EH (cell line): ENCODE measurements at regions not wholly inside any gene's neighbourhood (a gene's known extent, or its start where the extent isn't known, plus 50 kb on each side); places are given as distances from the start of the nearest gene placed in this dataset.
"Not testable (repeated sequence)": the region's sequence is repeated elsewhere in the genome, so short reads cannot be mapped to it uniquely, and the experiment has no call there.

Experiments used
- DNase-seq: peaks from one replicate; pipeline ENCODE4 v3.0.0-alpha.2; 2015; ENCODE audit warnings: low read depth

DNA sequence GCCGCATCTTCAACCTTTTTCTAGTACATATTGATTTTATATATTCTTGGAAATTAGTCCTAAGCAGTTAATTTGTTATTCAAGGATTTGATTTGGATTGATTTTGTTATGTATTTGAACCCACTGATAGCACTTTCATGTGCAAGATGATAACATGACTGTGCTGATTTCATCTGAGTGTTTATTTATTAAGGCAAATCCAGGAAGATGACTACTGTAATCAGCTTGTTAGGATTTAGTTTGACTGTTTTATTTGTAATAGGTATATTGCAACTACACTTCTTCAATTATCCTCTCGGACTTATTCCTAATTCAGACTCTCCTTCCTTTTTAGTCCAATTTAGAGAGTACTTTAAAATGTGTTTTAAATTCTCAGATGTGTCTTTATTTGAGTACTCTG is 75.1 kb upstream of the PRKG1 start:
- no peak for DNase-seq

- peak; percentile 88 for DNase-seq
These were observed 74.1 kb upstream of the PRKG1 start for GRCh38 chr10:51000164-51000563.

DNA sequence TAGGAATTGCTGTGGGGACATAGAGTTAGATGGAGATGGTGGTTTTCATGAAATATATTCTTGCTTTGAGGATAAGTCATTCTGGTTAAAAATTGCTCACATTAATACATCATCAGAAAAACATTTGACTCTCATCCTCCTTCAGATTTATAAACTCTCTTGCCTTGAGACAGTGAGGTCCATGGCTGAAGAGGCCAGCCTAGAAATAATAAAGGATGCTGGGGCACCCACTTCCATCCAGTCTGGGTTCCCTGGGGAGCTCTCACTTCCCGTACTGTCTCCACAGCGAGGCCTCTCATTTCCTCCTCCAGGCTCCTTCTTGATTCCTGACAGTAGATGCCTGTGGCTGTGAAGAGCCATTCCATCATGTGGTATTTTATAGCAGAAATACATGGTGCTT is 73.3 kb upstream of the PRKG1 start:
- peak; percentile 67 for DNase-seq

GRCh38 chr10:51001587-51001986 is 72.7 kb upstream of the PRKG1 start:
- DNase-seq: peak; percentile 47

DNA sequence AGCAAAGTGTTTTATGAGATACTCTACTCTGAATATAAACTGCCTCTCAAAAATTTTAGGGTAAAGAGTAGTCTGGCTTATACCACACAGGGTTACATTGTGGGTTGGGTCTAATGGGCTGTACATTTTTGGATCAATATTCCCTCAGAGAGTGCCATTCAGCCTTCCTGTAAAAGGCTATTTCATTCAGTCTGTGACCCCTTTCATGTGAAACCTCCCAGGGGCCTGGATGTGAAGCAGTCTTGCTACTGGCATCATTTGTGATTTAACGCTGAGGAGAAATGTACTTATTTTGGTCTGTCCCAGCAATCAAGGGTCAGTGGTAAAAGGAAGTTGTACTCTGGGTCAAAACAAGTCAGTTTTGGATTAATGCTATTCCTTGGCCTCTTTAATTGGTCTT is 71.8 kb upstream of the PRKG1 start:
- no peak for DNase-seq

DNA sequence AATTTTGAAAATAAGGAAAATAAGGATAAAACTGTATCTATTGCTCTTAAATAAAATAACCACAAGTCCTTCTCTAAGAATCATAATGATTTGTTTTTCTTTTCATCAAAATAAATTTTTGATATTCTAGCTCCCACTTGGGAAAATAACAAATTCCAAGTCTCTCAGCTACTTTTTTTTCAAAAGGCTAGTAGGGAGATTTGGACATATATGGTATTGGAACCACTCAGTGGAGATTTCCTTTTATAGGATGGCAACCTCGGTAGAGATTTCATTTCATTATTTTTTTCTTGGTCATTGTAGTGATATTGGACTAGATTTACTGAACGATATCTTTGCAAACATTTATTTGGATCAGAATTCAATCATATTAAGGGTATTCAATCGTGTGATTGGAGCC is 69.5 kb upstream of the PRKG1 start:
- no peak for DNase-seq

DNA sequence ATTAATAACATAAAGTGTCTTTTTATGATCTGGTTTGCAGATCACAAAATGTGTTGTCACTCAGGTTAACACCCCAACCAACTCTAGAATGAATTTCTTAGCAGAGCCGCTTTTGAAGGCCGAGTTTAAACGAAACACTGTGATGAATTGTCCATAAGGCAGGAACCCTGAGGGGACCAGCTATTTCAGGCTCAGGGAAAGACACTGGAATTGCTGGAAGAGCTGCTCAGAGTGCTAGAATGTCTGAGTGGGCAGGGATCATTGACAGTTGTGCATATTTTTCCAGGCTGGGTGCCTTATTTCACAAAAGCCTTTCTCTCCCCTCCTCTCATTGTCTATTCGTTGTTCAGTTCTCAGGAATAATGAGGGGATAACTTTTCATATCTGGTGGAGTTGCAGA is 68.7 kb upstream of the PRKG1 start:
- DNase-seq: no peak

- no peak for DNase-seq
These were observed 67.6 kb upstream of the PRKG1 start for GRCh38 chr10:51006686-51007085.

- DNase-seq: peak; percentile 70
These were observed 66.5 kb upstream of the PRKG1 start for GRCh38 chr10:51007781-51008180.

GRCh38 chr10:51008346-51008745 is 65.9 kb upstream of the PRKG1 start:
- peak; percentile 29 for DNase-seq

- DNase-seq: peak; percentile 57
These were observed 63.3 kb upstream of the PRKG1 start for GRCh38 chr10:51010977-51011376.

GRCh38 chr10:51012073-51012472 is 62.2 kb upstream of the PRKG1 start:
- DNase-seq: no peak

DNA sequence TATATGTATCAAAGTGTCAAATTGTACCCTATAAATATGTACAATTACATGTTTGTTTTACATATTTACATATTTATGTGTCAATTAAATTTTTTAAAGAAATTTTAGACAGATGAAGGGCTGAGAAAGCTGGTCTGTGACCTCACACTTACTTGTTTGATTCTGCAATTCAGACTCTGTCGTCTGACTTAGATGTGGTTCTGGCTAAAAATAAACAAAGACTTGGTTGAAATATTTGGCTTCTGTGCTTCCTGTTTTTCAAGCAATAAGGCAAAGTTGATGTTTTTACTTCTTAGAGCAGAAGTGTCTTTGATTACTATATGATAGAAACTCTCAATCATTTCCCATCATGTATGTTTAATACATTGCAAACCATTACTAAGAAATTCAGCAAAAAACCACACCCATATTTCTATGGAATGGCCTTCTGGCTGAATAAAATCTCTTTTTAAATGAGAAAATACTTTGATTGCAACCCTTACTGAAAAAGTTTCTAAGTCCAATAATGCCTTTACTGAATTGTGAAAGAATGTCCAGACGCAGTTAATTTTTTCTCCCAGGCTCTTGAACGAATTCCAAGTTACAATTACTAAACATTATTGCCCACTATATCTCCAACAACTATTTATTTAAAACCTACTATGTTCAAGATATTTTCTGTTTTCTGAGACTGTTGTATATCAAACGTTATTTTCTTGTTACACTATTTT is 59.5 kb upstream of the PRKG1 start:
- peak; percentile 44 for DNase-seq

GRCh38 chr10:51015390-51015754 is 58.9 kb upstream of the PRKG1 start:
- DNase-seq: not testable (repeated sequence)

DNA sequence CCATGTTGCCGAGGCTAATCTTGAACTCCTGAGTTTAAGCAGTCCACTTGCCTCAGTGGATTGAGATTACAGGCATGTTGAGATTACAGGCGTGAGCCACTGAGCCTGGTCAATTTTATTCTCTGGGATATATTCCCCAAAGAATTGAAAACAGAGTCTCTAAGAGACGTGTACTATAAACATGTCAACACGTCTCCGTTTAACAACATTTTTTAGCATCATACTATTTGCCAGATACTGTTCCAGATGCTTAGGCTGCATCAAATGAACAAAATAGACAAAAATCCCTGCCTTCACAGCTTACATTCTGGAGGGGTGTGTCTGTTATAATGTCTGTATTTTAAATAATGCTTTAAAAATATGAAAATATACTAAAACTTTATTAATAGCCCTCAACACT is 54.1 kb upstream of the PRKG1 start:
- DNase-seq: no peak

DNA sequence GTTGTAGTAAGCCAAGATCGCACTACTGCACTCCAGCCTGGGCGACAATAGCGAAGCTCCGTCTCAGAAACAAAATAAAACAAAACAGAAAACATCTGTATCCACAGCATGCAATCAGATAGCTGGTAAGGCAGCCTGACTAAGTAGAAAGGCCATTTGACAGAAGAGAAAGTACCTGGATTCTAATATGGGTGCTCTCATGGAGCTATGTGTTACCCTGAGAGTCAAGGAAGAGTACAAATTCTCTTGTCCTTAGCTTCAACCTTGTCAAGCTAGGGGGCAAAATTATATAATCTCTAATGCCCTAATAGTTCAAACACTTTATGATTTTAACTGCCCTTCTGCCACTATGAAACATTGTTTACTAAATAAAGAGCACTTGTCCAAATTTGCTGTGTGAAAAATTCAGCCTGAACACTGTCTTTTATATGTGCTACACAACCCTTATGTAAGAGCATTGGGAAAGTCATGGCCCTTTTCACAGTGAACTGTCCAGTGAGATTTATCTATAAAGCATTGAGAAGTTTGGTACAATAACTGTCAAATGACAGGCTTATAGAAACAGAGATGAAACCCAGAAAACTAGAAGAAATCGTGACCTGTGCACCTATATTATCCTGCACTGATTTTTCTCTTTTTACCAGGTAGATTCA is 51.2 kb upstream of the PRKG1 start:
- DNase-seq: no peak

- no peak for DNase-seq
These were observed 50.7 kb upstream of the PRKG1 start for GRCh38 chr10:51023636-51024035.
